K562 (cell line): ENCODE measurements at regions not wholly inside any gene's neighbourhood (a gene's known extent, or its start where the extent isn't known, plus 50 kb on each side); places are given as distances from the start of the nearest gene placed in this dataset.

Source experiments
- AFF1 ChIP-seq, 2 experiments: fragments of 450-650 bp; IDR thresholded peaks; 2 replicates each; pipeline ENCODE4 v1.6.1; 2018; ENCODE audit warnings: mild to moderate bottlenecking in 2 of 2, low read depth in 1 of 2; ENCODE audit not compliant: partially characterized antibody in 2 of 2
- ETS1 ChIP-seq: conservative IDR thresholded peaks from 2 replicates; pipeline ENCODE4 v1.6.1; 2011; ENCODE audit warnings: low read depth, mild to moderate bottlenecking, low read length; ENCODE audit not compliant: control insufficient read depth
- FUS ChIP-seq: fragments of 200-400 bp; formaldehyde crosslinking; optimal IDR thresholded peaks from 2 replicates; pipeline ENCODE3; 2017; ENCODE audit warnings: low read depth, low read length
- GTF2A2 ChIP-seq: IDR thresholded peaks from 2 replicates; pipeline ENCODE4 v1.6.1; 2016; ENCODE audit warnings: mild to moderate bottlenecking, missing genetic modification characterization, missing compliant biosample characterization
- MYC ChIP-seq, 2 experiments: fragments of 250-450 bp in 1 of 2; sonication (Bioruptor Pico) in 1 of 2; IDR thresholded peaks; 2 replicates each; pipeline versions ENCODE4 v1.5.1 to v1.6.1; 2012 to 2021; ENCODE audit warnings: low read depth in 2 of 2, borderline replicate concordance in 1 of 2, improper control_type of control experiment in 1 of 2, low read length in 1 of 2, mild to moderate bottlenecking in 1 of 2, moderate library complexity in 1 of 2
- RBM14 ChIP-seq: fragments of 200-400 bp; formaldehyde crosslinking; IDR thresholded peaks from 2 replicates; pipeline ENCODE4 v1.6.1; 2018; ENCODE audit warnings: low read depth, mild to moderate bottlenecking, low read length, moderate library complexity, borderline replicate concordance; ENCODE audit not compliant: insufficient read depth
- SUPT5H ChIP-seq: fragments of 450-650 bp; IDR thresholded peaks from 2 replicates; pipeline ENCODE4 v1.6.1; 2016
- THAP7 ChIP-seq: fragments of 250-450 bp; sonication (Bioruptor Pico); IDR thresholded peaks from 2 replicates; pipeline ENCODE4 v1.5.0; 2021
- TF ChIP-seq, protein P1 (sequence below), 2 experiments: fragments of 450-650 bp in 1 of 2; sonication (generic) in 1 of 2; formaldehyde crosslinking; conservative IDR thresholded peaks; 2 replicates each; pipeline versions ENCODE4 v1.4.0 to v1.8.1; 2020 to 2022; ENCODE audit warnings: mild to moderate bottlenecking in 1 of 2, missing genetic modification reagents in 1 of 2

GRCh38 chr13:63433546-63434150 lies 2018.0 kb upstream of the PCDH20 start (continued):
- TF ChIP-seq AFF1 (IDR thresholded peaks at IDR 0.05; ENCODE audit: low read depth in 1 of 2, partially characterized antibody in 2 of 2) (no peak), ETS1 (no peak), MYC (IDR thresholded peaks at IDR 0.05; ENCODE audit: low read depth, low read length) (no peak), MYC (CRISPR knock-in tag; IDR thresholded peaks at IDR 0.05; ENCODE audit: borderline replicate concordance, low read depth) (no peak), RBM14 (no peak), THAP7 (CRISPR knock-in tag) (no peak), GTF2A2 (no peak), SUPT5H (no peak), FUS (no peak)
- TF ChIP-seq, protein P1, sequence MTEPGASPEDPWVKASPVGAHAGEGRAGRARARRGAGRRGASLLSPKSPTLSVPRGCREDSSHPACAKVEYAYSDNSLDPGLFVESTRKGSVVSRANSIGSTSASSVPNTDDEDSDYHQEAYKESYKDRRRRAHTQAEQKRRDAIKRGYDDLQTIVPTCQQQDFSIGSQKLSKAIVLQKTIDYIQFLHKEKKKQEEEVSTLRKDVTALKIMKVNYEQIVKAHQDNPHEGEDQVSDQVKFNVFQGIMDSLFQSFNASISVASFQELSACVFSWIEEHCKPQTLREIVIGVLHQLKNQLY (CRISPR knock-in tag; conservative IDR thresholded peaks at IDR 0.05): no peak
